HG02938 (cell line): ENCODE measurements at regions not wholly inside any gene's neighbourhood (a gene's known extent, or its start where the extent isn't known, plus 50 kb on each side); places are given as distances from the start of the nearest gene placed in this dataset.
"Not testable (repeated sequence)": the region's sequence is repeated elsewhere in the genome, so short reads cannot be mapped to it uniquely, and the experiment has no call there.

ENCODE experiments used
- ATAC-seq: cut with Tn5 transposase; IDR thresholded peaks from one replicate; pipeline ENCODE4 v1.9.1; 2021; ENCODE audit warnings: mild to moderate bottlenecking, moderate library complexity; ENCODE audit not compliant: unreplicated experiment

DNA sequence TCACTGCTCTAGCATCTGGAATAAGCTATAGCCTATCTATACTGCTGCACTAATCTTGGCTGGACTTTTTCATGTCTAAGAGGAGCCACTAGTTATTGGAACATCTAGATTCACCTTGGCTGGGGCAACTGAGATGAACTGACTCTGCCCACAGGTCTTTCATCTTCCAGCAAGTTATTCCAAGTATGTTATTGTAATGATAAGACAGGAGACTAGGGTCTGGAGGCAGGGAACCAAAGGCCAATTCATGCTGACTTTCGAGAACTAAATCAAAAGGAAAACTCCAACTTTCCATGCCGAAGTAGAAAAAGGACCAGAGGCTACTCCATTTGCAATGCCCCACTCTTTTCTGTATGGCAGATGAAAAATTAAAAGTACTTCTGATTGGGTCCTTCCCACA is 1243.0 kb upstream of the RAG2 start:
- no peak for ATAC-seq

DNA sequence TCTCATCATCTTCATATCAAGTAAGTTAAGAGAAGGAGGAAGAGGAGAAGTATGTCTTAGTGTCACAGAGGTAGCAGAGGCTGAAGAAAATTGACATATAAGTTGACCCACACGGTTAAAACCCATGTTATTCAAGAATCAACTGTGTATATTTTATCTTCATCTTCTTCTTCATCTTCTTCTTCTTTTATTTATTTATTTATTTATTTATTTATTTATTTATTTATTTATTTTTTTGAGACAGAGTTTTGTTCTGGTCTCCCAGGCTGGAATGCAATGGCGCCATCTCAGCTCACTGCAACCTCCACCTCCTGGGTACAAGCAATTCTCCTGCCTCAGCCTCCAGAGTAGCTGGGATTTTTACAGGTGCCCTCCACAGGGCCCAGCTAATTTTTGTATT is 1242.3 kb upstream of the RAG2 start:
- ATAC-seq = not testable (repeated sequence)

DNA sequence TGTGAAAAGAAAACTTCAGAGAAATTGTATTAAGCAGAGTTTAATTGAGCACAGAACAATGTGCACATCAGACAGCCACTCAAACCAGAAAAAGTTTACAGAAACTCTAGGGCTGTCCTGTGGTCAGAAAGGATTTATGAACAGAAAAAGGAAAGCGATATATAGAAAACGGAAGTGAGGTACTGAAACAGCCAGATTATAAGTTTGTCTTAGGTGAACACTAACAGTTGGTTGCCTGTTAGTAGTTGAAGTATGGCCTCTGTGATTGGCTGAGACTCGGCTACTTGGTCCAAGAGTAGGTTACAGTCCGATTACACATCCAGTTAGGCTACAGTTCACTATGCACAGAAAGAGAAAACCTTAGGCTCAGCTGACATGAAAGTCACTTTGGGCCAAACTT is 1232.5 kb upstream of the RAG2 start:
- no peak for ATAC-seq

DNA sequence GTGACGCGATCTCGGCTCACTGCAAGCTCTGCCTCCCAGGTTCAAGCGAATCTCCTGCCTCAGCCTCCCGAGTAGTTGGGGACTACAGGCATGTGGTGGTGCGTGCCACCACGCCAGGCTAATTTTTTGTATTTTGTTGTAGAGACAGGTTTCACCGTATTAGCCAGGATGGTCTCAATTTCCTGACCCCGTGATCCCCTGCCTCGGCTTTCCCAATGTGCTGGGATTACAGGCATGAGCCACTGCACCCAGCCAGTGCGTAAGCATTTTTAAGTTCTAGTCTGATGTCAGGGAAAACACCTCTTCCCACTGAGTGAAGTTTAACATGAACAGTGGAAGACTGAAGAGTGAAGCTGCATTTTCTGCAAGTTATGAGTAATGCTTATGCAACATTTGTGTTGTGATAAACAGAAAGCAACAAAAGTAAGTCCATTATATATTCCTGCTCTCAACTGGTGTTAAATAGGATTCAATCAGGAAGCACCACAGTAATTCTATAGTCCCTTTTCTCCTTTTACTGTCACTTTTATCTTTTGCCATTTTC is 1219.8 kb upstream of the RAG2 start:
- ATAC-seq = no peak

DNA sequence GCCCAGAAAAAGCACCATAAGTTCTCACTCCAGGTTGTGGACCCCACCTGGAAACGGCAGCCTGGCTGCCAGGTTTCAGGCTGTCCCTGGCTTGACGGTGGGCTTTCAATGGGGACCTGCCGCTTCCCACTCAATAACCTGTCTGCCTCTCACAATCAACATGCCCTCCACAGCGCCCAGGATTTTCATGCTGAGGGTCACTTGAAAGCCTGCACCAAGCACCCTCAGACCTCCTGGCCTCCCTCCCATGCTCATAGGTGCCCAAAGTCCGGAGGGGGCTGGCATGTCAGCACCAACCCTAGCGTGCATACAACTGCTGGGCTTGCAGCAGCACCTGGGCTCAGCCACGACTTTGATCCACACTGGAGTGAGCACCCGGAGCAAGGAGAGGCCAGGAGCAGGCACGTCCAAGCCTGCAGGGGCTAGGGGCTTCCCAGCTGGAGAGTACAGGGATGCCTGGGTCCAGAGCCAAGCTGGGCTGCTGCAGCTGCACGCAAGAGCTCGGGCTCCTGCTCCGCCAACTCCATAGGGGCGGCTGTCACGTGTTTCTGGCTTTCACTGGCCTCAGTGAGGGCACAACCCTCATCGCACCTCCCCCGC is 1214.3 kb upstream of the RAG2 start:
- ATAC-seq = no peak

DNA sequence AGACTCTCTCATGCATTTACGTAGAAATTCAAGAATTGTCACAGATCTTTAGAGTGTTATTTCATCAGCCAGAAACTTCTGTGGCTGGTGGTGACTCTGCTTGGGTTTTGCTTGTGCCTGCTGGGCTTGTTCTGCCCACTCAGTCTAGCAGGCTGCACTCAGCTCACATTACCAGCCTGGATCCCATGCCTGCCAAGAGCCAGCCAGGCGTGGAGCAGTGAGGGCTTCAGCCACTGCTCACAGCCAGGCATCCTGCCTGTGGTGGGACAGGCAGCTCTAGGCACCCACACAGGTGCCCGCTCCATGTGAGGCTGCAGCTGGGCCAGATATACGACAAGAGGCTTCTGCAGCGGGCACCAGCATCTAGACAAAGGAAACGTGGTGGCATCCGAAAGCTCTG is 1213.3 kb upstream of the RAG2 start:
- no peak for ATAC-seq

DNA sequence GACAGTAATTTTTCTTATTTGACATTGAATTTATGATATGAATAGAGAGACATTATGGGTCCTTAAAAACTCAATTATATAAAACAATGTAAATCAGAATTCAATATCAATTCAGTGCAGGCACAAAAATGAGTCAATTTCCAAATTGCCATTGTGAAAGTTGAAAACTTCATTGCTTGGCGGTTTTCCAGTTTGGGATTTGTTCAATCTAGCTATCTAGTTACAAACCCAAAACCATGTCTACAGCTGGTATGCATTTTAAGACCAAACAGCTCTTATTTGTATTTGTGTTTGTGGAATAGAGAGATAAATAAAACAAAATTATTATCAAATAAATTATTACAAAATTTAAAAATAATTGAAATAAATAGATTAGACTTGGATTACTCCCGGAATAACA is 1206.6 kb upstream of the RAG2 start:
- no peak for ATAC-seq

DNA sequence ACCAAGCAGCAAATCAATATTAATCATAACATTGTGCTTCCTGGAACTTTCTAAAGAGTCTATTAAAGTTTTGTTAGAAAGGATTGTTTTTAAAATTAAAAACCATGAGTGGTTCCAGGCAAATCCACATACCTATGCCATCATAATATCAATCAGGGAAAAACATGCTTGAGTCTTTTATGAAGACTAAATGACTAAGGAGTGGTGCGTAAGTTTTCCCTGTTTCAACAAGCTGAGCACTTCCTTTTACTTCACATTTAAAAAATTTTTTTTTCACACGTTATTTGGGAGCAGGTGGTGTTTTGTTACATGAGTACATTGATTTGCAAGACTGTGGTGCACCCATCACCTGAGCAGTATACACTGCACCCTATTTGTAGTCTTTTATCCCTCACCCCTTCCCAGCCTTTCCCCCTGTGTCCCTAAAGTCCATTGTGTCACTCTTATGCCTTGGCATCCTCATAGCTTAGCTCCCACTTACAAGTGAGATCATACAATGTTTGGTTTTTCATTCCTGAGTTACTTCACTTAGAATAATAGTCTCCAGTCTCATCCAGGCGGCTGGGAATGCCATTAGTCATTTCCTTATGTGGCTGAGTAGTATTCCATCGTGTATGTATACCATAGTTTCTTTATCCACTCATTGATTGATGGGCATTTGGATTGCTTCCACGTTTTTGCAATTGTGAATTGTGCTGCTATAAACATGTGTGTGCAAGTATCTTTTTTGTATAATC is 1190.3 kb upstream of the RAG2 start:
- no peak for ATAC-seq

DNA sequence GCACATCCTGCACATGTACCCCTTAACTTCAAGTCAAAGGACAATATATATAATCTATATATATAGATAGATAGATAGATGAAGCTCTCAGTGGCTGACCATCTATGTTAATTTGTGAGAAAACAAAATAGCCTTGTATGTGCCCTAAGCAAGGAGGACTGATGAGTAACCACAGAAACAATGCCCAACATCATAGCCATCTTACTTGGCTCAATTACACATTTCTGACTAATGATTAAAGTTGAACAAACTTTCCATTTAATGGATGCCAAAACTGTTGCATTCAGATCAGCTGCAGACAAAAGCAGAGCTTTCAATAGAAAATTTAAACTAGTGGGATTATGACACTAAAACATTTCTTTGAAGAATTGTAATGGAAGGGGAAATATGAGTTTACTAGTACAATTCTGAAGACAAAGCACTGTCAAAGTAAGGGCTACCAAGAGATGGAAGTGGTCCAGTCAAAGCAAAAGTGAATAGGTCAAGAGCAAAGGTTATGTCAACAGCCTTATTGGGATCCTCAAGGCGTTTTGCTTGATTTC is 1188.2 kb upstream of the RAG2 start:
- no peak for ATAC-seq

DNA sequence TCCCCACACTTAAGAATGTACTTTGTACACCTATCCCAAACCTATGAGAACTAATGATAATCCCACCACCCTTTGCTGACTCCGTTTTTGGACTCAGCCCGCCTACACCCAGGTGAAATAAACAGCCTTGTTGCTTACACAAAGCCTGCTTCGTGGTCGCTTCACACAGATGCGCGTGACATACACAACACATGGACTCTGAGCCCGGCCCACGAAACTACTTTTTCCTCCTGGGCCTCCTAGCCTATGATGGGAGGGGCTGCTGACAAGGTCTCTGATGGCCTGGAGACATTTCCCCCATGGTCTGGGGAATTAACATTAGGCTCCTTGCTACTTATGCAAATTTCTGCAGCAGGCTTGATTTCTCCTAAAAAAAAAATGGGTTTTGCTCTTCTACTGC is 1176.4 kb upstream of the RAG2 start:
- ATAC-seq = no peak

DNA sequence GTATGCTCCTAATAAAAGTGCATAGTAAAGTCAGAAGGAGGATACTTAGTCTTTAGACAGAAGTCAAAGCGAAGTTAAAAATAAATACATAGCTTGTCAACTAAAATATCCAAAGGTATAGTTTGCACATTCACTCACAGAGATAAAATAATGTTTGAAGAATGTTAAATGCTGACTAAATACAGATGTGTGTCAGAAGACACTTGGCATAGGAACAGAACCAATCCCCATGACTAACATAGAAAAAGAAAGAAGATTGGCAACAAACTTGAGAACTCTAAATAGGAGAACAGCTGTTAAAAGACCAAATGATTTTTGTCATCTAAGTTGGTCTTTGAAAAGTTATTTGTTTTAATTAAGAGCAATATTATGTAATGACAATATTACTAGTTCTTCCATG is 1172.1 kb upstream of the RAG2 start:
- ATAC-seq = no peak

DNA sequence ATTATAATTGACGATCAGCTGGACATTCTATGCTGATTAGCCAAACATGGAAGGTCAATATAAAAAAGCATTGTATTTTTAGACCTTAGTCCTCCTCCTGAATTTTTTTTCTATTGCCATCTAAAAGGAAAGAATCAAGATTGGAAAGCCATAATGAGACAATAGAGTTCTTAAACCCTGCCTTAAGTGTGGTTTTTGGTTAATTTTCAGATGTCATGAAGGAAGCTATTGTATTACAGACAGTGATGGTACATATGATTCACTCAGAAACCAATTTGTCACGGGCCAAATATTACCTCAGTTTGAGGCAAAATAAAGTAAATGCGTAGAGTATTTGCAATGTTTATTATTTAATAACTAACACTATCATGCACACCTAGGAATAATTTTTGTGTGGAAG is 1164.0 kb upstream of the RAG2 start:
- ATAC-seq = no peak

DNA sequence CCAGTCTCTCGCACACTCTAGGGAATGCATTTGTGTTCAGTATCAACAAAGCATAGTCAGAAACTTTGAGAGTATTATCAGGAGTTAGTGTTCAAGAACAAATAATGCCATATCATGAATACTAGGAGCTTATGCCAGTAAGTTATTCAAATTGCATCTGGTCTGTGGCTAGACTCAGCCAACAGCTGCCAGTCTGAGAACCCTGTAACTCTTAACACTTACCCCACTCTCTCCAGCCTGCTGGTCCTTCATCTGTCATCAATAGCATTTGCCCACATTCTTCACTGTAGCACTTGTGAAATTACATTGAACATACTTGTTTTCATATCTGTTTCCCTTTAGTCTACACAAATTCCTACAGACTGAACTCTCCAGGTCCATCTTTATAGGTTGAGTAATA is 1157.5 kb upstream of the RAG2 start:
- no peak for ATAC-seq

DNA sequence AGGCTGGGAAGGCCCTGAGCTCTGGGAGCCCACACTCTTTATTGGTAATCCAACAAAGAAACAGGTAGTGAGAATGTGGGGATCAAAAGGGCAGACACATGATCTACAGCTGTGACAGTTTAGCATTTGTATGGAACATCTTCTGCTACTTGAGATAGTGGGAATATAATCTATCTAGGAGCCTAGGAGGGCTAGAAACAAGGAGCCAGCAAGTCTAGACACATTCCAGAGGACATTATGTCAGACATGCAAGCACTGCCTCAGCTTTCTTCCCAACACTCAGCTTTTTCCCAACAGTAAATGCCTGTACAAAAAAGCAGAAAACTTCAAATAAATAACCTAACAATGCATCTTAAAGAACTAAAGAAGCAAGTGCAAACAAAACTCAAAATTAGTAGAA is 1150.6 kb upstream of the RAG2 start:
- no peak for ATAC-seq

DNA sequence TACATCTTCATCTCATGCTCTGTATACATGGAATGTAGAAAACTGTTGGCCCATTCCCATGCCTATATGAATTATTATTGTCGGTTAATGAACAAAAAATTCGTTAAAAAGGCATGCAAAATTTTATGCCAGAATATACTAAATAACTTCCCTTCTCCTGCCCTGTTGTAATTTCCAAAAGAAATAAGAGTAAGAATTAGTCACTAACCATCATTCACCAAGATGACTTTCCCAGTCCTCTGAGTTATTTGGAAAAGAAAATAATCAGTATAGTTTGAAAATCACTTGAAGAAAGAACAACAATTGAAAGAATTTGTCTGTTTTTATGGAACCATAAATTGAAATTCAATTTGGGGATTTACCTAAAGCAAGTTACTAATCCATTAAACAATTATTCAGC is 1149.1 kb upstream of the RAG2 start:
- ATAC-seq = no peak

DNA sequence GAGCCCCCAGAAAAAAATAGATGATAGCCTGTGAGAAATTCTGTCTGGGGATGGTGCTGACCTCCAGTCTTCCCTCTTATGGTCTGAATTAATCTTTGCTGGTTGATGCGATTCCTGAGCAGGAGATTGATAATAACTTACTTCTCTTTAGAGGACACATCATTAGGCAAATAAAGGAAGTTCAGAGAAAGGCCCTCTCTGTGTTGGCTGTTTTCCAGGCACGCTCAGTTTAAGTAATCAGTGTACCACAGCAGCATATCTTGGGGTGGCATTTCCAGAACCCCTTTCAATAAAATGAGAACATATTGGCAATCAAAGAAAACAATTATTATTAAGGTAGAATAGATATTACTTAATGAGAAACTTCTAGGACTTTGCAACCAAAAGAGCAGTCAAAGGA is 1129.3 kb upstream of the RAG2 start:
- no peak for ATAC-seq

DNA sequence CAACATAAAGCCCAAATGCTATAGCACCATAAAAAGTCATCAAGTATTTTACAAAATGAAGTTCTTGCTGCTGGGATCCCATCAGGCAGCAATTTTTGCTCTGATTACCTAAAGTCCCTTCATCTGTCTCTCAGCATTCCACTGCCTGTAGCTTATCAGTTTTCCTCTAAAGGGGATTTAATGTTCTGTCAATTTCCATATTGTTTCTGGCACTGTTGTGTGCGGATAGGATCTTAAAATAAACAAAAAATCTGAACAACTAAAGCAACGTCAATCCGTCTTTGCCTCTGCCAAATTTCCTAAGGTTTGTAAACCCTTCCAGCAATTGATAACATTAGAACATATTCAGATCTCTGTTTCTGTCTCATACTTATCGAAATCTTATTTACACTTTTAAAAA is 1126.3 kb upstream of the RAG2 start:
- no peak for ATAC-seq

DNA sequence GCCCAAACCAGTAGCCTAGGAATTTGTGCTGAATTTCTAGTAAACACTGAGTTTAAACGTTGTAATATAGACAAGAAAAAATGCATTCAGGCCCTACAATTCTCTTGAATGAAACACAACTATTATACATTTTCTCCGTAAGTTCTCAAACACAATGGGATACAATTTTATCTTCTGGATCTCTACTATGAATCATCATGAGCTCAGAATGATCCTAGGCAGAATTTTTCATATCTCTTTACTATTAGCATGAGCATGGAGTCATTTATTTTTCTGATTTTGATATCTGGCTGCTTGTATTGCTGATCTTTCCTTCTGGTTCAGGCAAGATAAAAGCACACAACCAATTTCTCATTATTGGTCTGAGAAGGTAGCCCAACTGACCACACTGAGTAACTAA is 1123.4 kb upstream of the RAG2 start:
- no peak for ATAC-seq

DNA sequence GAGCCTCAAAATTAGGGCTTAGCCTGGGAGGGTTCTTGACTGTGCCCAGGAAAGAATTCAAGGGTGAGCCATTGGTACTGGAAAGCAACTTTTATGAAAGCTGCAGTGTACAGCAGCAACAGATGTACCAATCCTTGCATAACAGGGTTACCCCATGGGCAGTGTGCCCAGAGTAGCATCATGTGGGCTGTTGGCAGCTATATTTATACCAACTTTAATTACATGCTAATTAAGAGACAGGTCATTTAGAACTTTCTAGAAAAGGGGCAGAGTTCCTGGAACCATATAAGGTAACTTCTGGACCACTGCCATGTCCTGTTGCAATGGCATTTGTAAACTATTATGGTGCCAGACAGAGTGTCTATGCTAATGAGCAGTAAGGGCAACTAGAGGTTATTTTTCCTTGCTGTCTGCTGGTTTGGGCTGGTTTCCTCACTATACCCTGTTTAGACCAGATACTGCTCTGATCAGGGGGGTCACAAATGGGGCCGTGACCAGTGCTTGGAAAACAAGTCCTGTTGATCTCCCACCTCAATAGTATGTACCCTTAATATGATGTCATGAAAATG is 1120.5 kb upstream of the RAG2 start:
- ATAC-seq = no peak

DNA sequence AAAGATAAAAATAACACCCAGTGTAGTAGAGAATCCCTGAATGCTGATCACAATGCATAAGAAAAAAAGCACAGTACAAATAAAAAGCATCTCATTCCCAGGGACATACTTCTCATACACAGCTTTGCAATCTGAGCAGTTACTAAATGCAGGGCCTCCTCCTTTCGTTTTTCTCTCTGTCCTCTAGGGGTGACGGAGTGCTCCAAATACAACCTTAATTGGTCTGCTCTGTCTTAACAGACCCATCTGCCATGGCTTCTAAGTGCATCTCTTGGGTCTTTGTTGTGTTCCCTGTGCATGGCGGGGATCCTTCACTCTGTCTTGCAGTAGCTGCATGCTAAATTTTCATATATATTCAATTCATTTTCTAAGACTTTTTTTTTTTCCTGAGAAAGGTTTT is 1114.2 kb upstream of the RAG2 start:
- no peak for ATAC-seq

DNA sequence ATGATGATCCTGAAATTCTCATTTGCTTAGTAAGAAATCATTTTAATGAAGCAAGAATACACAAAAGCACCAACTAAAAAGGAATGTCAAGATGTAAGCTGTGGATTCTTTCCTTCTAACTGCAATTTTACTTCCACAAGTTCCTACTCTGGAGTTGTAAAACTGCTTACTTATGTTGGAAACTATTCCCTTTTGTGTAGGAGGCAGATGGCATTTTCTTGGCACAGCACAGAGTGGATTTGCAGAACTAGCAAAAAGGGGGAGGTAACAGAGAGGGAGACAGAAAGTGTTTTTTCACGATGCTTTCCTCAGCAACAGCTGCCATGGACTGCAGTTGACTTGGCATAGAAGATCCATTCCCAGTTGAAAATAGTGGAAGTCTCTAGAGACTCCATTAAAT is 1112.0 kb upstream of the RAG2 start:
- ATAC-seq = no peak

DNA sequence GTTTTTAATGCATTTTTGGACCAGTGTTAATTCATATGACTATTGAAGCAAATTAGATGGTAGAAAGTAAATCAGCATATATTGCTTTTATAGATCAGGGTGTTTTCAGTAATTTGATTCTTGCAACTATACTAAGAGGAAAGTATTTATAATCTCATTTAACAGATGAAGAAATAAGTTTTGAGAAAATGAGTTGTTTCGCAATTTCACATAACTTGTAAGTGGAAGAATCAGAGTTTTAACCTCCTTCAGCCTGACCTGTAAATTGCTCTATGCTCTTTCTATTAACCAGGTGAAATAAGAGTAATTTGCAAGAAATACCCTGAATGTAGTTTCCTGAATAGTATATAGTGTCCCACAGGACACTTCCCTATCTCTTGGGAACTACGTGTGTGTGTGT is 1106.8 kb upstream of the RAG2 start:
- no peak for ATAC-seq
